Activated CD4-positive, alpha-beta T cell treated with anti-CD3 and anti-CD28 coated beads, Interleukin-2, amount 50 U/mL, for 1 hour (primary cell): ENCODE measurements at regions not wholly inside any gene's neighbourhood (a gene's known extent, or its start where the extent isn't known, plus 50 kb on each side); places are given as distances from the start of the nearest gene placed in this dataset.
"Not testable (repeated sequence)": the region's sequence is repeated elsewhere in the genome, so short reads cannot be mapped to it uniquely, and the experiment has no call there.

Source experiments
- DNase-seq: peaks from one replicate; pipeline ENCODE4 v3.0.0-alpha.2; 2020

DNA sequence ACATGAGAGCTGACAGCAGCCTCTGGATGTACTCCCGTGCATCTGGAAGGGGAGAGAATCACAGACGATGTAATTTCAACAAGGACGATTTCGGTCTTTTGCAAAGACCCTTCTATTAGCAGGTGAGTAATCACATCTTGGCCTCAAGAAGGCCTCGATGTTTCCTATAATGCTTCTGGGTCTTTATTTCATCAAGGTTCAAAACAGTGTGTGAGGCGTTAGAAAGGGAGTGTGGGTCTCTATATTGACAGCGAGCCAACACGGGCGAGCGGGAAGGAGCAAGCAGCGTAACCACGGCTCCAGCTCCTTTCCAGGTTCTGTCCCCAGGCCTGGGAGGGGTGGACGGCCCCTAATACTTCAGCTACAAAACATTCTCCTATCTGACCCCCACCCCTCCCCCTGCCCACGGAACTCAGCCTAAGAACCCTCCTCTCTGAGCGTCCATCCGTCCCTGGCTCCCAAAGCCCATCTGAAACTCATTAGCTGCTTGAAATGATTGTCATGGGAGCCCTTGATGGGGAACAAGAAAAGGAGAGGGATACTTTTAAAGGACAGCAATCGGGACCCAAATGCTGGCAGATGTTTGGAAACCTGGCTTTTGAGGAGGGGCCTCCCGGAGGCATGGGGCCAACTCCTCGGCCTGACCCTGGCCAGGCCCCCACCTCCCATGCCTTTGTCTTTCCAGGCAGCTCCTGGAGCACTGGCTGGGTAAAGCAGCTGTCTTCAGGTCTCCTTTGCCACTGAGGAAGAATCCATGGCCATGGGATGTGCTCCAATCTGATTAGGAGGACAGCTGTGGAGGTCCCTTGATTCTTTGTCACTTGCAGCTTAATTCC lies 250.8 kb downstream of the FOXD2 start:
- no peak for DNase-seq

- no peak for DNase-seq
Observed at GRCh38 chr1:47689894-47690293, 252.1 kb downstream of the FOXD2 start.

GRCh38 chr1:47690341-47691250 lies 252.8 kb downstream of the FOXD2 start:
- no peak for DNase-seq

GRCh38 chr1:47691293-47691692 lies 253.4 kb downstream of the FOXD2 start:
- not testable (repeated sequence) for DNase-seq

GRCh38 chr1:47692196-47692595 lies 254.4 kb downstream of the FOXD2 start:
- no peak for DNase-seq

DNA sequence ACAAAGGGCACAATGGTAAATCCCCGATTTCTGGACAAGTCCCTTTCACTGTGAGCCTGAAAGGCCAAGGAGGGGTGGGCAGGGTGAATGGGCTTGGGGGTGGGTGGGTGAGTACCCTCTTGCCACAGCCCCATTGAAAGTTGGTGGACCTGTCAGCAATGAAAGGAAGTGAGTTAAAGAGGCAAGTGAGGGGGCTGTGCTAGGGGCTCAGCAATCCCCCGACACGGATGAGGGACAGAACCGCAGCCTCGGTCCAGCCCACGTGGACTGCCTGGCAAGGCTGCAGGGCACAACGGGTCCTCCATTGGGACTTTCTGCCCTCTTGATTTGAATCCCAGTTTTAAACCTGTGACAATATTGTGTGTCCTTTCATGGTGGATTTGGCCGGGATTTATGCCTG lies 255.3 kb downstream of the FOXD2 start:
- DNase-seq = no peak

DNA sequence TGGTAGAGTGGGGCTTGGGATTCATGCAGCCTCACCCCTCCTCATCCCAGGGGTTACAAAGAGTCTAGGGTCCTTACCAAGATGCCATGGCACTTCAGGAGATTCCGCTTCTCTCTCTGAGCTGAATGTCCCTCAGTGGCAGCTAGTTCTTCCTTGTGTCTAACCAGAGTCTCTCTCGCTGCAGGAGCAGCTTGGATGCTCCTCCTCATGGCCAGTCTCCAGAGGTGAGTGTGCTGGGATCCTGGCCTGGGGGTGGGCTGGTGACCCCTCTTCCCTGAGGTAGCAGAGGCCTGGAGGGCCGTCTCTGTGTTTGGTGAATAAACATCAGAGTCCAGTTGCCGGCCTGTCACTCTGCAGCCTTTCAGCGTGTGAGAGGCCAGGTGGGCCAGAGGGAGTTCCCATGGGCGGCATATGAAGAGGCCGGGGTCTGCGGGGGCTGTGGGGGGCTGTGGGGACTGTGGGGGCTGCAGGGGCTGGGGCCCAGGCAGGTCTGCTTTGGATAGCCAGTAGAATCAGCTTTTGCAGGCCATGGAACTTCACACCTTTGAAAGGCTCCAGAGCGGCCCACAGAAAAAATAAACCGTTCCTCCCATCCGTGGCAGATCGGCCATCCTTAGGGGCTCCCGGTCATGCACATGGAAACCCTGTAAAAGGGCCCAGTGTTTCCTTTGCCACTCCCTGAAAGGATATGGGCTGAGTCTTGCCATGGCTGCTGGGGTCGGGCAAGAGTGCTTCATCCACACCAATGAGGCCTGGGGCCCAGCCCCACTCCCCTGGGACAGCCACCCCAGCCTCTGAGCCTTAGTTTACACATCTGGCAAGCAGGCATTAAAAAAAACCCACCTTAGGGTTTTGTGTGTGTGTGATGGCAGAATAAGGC lies 256.4 kb downstream of the FOXD2 start:
- DNase-seq = no peak

DNA sequence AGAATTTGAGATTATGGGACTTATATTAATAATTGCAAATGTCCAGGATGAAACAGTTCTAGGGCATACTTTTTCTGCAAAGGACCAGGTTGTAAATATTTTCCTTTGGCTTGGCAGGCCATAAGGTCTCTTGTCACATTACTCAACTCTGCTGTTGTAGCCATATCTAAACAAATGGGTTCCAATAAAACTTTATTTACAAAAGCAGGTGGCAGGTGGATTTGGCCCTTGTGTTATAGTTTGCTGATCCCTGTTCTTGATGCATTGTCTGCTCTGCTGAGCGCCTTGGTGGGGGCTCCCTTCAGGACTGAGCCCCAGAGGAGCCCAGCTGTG lies 258.5 kb downstream of the FOXD2 start:
- DNase-seq = no peak

DNA sequence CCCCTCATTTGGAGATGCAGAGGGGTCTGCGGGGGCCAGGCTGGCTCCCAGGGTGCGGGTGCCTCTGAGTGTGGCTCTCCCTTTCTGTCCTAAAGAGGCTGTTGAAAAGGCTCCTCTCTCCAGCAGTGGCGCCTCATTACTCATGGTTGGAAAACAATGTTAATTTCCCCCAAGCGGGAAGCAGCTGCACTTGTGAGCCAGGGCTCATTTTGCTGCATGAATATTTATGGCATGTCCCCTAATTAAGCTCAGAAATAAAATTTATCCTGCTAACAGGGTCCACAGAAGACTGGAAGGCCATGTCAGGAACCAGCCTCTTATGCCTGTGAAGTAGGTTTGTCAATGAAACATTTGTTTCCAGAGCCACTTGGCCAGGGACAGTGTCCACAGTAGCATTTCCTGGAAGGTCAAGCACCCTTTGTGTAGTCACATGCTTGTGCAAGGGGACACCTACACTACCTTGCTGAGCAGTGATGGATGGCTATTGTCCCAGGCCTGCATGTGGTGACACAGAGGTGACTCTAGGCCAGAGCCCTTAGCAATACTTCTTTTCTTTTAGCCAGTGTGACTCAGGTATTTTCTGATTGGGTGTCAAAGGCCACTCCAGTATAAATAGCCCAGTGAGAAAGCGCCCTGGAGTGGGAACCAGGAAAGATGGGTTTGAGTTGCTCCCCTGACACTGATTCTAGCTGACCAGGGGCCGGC lies 259.0 kb downstream of the FOXD2 start:
- no peak for DNase-seq

- no peak for DNase-seq
Observed at GRCh38 chr1:47697616-47698335, 259.9 kb downstream of the FOXD2 start.

DNA sequence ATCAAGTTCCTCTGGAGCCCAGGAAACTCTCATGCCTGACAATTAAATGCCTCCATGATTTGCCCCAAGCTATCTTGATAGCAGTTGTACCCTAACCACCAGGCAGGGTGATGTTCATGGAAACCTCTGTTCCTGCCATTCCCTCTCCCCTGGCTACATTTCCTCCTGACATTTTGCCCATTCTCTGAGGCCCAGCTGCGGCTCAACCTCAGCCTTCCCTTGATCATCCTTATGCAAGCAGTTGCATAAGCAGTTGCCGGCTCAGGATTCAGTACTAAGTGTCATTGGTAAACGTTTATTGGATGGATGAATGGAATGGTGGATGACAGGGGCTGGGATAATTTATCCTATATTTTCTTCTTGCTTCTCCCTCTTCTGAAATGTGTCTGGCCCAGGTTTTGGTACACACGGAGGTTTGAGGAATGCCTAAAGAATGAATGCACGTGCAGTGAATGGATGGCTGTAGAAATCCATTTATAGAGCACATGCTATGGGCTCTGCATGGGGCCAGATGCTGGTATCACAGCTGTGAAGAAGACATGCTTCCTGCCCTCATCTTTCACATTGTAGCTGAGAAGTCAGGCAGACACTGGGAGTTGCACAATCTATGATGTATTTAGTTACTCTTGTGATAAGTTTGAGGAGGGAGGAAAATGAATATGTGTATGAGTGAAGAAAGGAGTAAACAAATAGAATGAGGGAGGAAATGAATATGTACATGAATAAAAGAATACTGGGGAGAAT lies 261.8 kb downstream of the FOXD2 start:
- no peak for DNase-seq

DNA sequence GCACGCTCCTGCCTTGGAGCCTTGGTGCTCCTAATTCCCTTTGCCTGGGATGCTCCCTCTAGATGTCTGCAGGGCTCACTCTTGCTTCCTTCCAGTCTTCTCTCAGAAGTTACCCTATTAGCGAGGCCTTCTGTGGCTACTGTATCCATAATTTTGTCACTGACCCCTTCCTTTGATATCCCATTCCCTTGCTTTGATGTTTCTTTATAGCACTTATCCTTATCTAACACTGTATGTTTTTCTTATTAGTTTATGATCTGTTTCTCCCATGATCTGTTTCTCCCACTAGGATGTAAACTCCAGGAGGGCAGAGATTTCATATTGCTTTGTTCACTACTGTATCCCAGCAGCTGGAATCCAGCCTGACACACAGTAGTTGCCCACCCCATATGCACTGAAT lies 263.4 kb downstream of the FOXD2 start:
- DNase-seq = no peak

DNA sequence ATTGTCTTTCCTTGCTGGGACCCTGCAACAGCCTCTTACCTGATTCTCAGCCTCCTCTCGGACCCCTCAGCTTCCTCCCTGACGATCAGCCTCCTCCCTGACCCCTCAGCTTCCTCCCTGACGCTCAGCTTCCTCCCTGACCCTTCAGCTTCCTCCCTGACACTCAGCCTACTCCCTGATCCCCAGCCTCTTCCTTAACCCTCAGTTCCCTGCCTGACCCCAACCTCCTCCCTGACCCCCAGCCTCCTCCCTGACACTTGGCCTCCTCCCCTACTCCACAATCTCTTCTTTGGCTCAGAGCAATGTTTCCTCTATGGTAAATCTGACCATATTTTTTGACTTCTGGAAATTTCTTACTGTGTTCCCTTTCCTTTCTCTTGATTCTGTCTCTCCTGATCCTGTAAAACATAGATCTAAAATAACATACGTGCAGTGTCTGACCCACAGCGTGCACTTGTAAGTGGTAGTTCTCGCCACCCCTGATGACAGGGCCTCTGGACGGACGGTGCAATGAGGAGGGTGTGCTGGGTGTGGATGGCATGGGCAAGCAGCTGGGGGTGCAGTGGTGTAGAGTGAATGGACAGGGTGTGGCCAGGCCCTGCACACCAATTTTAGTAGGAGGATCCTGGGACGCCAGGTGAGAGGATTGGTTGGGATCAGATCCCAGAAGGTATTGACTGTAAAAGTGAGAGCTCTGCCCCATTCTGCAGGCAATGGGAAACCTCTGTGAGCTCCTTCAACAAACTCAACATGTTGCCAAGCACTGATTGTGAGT lies 264.1 kb downstream of the FOXD2 start:
- DNase-seq = no peak

DNA sequence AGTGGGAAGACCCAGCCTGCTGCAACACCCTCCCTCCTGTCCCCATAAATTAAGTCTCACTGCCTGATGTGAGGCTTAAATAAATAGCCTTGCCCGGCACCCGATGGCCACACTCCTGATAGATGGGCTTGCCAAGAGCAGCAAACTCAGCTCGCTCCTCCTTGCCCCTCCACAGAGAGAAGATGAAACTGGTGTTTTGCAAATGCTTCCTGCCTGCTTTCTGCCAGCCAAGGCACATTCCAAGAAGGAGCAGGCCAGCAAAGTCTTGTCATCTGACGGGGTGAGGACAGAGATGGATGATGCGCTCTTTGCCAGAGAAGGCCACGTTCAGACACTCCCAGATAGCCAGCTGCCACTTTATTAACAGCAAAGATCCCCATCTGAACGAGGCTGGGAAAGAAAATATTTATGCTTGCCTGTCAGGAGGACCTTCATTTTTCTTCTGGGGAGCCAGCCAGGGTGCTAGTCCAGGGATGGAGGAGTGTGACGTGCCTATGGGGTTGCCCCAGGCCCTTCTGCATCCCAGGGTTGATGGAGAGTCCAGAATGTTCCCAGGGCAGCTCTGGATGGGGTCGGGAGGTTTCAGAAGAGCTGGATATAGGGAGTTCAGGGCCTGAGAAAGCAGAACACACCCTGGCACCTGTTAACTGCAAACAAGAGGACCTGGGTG lies 265.4 kb downstream of the FOXD2 start:
- no peak for DNase-seq

GRCh38 chr1:47703981-47704596 lies 266.2 kb downstream of the FOXD2 start:
- no peak for DNase-seq

- DNase-seq = no peak
Observed at GRCh38 chr1:47705517-47706130, 267.8 kb downstream of the FOXD2 start.

DNA sequence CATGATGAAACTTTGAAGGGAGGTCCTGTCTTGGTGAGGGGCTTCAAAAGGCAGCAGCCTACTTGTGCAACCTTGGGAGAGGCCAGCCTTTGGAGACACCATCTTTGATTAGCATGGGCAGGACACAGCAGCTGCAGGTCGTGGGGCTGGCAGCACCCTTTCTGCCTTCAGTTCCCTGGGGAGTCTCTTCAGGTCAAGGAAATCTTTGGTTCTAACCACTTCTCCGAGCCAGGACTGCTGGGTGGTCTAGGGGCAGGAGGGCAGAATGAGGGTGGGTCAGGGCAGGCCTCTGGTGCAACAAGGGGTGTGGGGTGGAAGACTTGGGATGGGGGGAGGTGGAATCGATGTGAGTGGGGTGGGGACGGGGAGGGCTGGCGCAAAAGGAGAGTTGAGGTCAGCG lies 269.7 kb downstream of the FOXD2 start:
- no peak for DNase-seq

DNA sequence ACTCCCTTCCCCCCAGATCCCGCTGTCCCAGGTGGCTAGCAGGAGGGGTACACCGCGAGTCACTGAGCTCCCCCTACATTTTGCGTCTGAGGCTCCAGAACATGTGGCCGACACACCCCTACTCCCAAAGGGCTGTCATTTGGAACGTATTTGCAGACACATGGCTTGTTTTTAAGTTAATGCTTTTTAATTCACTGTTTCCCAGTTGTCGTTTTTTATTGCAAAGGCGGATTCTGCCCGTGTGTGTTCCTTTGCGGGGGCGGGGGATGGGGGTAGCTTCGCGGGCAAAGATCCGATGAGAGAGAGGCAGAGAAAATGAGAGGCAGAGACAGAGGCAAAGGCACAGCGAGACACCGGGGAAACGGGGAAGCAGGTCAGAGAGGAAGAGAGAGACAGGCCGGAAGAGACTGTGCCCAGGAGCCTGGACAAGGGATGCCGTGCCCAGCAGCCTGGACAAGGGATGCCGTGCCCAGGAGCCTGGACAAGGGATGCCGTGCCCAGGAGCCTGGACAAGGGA lies 270.2 kb downstream of the FOXD2 start:
- no peak for DNase-seq

- no peak for DNase-seq
Observed at GRCh38 chr1:47708658-47709018, 270.8 kb downstream of the FOXD2 start.
